ENCODE measurements at regions not wholly inside any gene's neighbourhood (a gene's known extent, or its start where the extent isn't known, plus 50 kb on each side); places are given as distances from the start of the nearest gene placed in this dataset.

- no peaks in the 10 kb centered on the region; the same call in 1 of the 2 replicates for H3K4me1 ChIP-seq (ENCODE audit: control insufficient read depth, insufficient read depth, low read length)
- no peaks in the 10 kb centered on the region for H3K9me3 ChIP-seq (ENCODE audit: control insufficient read depth, insufficient read depth, low read length)
- no peak overlapping the region for H3K4me3 ChIP-seq (ENCODE audit: low read length)
- WGBS (ENCODE audit: insufficient coverage, insufficient read length), result no CpG with 5 or more reads among the region's 19 CpGs
- no peak overlapping the region for H3K27ac ChIP-seq (ENCODE audit: low read length)
- no peak for DNase-seq (ENCODE audit: low read depth, low spot score)
- H3K27me3 ChIP-seq (ENCODE audit: control insufficient read depth, insufficient read depth, low read length), result no peaks in the 10 kb centered on the region
- no peaks in the 10 kb centered on the region for H3K36me3 ChIP-seq (ENCODE audit: control insufficient read depth, insufficient read depth, low read length)
Observed at GRCh38 chr16:86663685-86664521, 85.6 kb downstream of the FOXL1 start.

GRCh38 chr16:86664522-86665318, 86.4 kb downstream of the FOXL1 start:
- Histone ChIP-seq H3K4me1 (ENCODE audit: control insufficient read depth, insufficient read depth, low read length) (no peaks in the 10 kb centered on the region; the same call in none of the 2 replicates), H3K36me3 (ENCODE audit: control insufficient read depth, insufficient read depth, low read length) (no peaks in the 10 kb centered on the region), H3K9me3 (ENCODE audit: control insufficient read depth, insufficient read depth, low read length) (no peaks in the 10 kb centered on the region), H3K4me3 (ENCODE audit: low read length) (no peak overlapping the region), H3K27ac (ENCODE audit: low read length) (no peak overlapping the region), H3K27me3 (ENCODE audit: control insufficient read depth, insufficient read depth, low read length) (no peaks in the 10 kb centered on the region)
- no peak for DNase-seq (ENCODE audit: low read depth, low spot score)
- WGBS (ENCODE audit: insufficient coverage, insufficient read length), result no CpG with 5 or more reads among the region's 11 CpGs

GRCh38 chr16:86665319-86665675, 86.9 kb downstream of the FOXL1 start:
- Histone ChIP-seq H3K4me3 (ENCODE audit: low read length) (no peak overlapping the region), H3K36me3 (ENCODE audit: control insufficient read depth, insufficient read depth, low read length) (no peaks in the 10 kb centered on the region), H3K27ac (ENCODE audit: low read length) (no peak overlapping the region), H3K9me3 (ENCODE audit: control insufficient read depth, insufficient read depth, low read length) (no peaks in the 10 kb centered on the region), H3K4me1 (ENCODE audit: control insufficient read depth, insufficient read depth, low read length) (no peaks in the 10 kb centered on the region; the same call in none of the 2 replicates), H3K27me3 (ENCODE audit: control insufficient read depth, insufficient read depth, low read length) (no peaks in the 10 kb centered on the region)
- WGBS (ENCODE audit: insufficient coverage, insufficient read length), result no CpG with 5 or more reads among the region's 2 CpGs
- no peak for DNase-seq (ENCODE audit: low read depth, low spot score)

- Histone ChIP-seq H3K4me3 (ENCODE audit: low read length) (no peak overlapping the region), H3K4me1 (ENCODE audit: control insufficient read depth, insufficient read depth, low read length) (no peaks in the 10 kb centered on the region; the same call in none of the 2 replicates), H3K27me3 (ENCODE audit: control insufficient read depth, insufficient read depth, low read length) (no peaks in the 10 kb centered on the region), H3K9me3 (ENCODE audit: control insufficient read depth, insufficient read depth, low read length) (no peaks in the 10 kb centered on the region), H3K36me3 (ENCODE audit: control insufficient read depth, insufficient read depth, low read length) (no peaks in the 10 kb centered on the region), H3K27ac (ENCODE audit: low read length) (no peak overlapping the region)
- DNase-seq (ENCODE audit: low read depth, low spot score), result no peak
- no CpG with 5 or more reads among the region's 3 CpGs for WGBS (ENCODE audit: insufficient coverage, insufficient read length)
Observed at GRCh38 chr16:86665929-86666328, 87.6 kb downstream of the FOXL1 start.

- no peaks in the 10 kb centered on the region; the same call in none of the 2 replicates for H3K4me1 ChIP-seq (ENCODE audit: control insufficient read depth, insufficient read depth, low read length)
- no CpG with 5 or more reads among the region's 3 CpGs for WGBS (ENCODE audit: insufficient coverage, insufficient read length)
- no peaks in the 10 kb centered on the region for H3K36me3 ChIP-seq (ENCODE audit: control insufficient read depth, insufficient read depth, low read length)
- no peak overlapping the region for H3K27ac ChIP-seq (ENCODE audit: low read length)
- no peaks in the 10 kb centered on the region for H3K9me3 ChIP-seq (ENCODE audit: control insufficient read depth, insufficient read depth, low read length)
- no peak overlapping the region for H3K4me3 ChIP-seq (ENCODE audit: low read length)
- H3K27me3 ChIP-seq (ENCODE audit: control insufficient read depth, insufficient read depth, low read length), result no peaks in the 10 kb centered on the region
- no peak for DNase-seq (ENCODE audit: low read depth, low spot score)
Observed at GRCh38 chr16:86667035-86667434, 88.7 kb downstream of the FOXL1 start.

GRCh38 chr16:86668136-86668910, 90.0 kb downstream of the FOXL1 start:
- no peak for DNase-seq (ENCODE audit: low read depth, low spot score)
- Histone ChIP-seq H3K27me3 (ENCODE audit: control insufficient read depth, insufficient read depth, low read length) (no peaks in the 10 kb centered on the region), H3K27ac (ENCODE audit: low read length) (no peak overlapping the region), H3K9me3 (ENCODE audit: control insufficient read depth, insufficient read depth, low read length) (no peaks in the 10 kb centered on the region), H3K36me3 (ENCODE audit: control insufficient read depth, insufficient read depth, low read length) (no peaks in the 10 kb centered on the region), H3K4me3 (ENCODE audit: low read length) (no peak overlapping the region), H3K4me1 (ENCODE audit: control insufficient read depth, insufficient read depth, low read length) (no peaks in the 10 kb centered on the region; the same call in none of the 2 replicates)
- no CpG with 5 or more reads among the region's 8 CpGs for WGBS (ENCODE audit: insufficient coverage, insufficient read length)

- DNase-seq (ENCODE audit: low read depth, low spot score), result no peak
- H3K9me3 ChIP-seq (ENCODE audit: control insufficient read depth, insufficient read depth, low read length), result no peaks in the 10 kb centered on the region
- no CpG with 5 or more reads among the region's 10 CpGs for WGBS (ENCODE audit: insufficient coverage, insufficient read length)
- no peak overlapping the region for H3K27ac ChIP-seq (ENCODE audit: low read length)
- no peaks in the 10 kb centered on the region for H3K36me3 ChIP-seq (ENCODE audit: control insufficient read depth, insufficient read depth, low read length)
- no peaks in the 10 kb centered on the region for H3K27me3 ChIP-seq (ENCODE audit: control insufficient read depth, insufficient read depth, low read length)
- no peak overlapping the region for H3K4me3 ChIP-seq (ENCODE audit: low read length)
- H3K4me1 ChIP-seq (ENCODE audit: control insufficient read depth, insufficient read depth, low read length), result no peaks in the 10 kb centered on the region; the same call in none of the 2 replicates
Observed at GRCh38 chr16:86669285-86669805, 91.0 kb downstream of the FOXL1 start.

- no peaks in the 10 kb centered on the region for H3K36me3 ChIP-seq (ENCODE audit: control insufficient read depth, insufficient read depth, low read length)
- DNase-seq (ENCODE audit: low read depth, low spot score), result no peak
- WGBS (ENCODE audit: insufficient coverage, insufficient read length), result no CpG with 5 or more reads among the region's 30 CpGs
- no peak overlapping the region for H3K27ac ChIP-seq (ENCODE audit: low read length)
- no peaks in the 10 kb centered on the region for H3K9me3 ChIP-seq (ENCODE audit: control insufficient read depth, insufficient read depth, low read length)
- H3K27me3 ChIP-seq (ENCODE audit: control insufficient read depth, insufficient read depth, low read length), result no peaks in the 10 kb centered on the region
- no peak overlapping the region for H3K4me3 ChIP-seq (ENCODE audit: low read length)
- H3K4me1 ChIP-seq (ENCODE audit: control insufficient read depth, insufficient read depth, low read length), result no peaks in the 10 kb centered on the region; the same call in none of the 2 replicates
Observed at GRCh38 chr16:86669937-86670749, 91.8 kb downstream of the FOXL1 start.

GRCh38 chr16:86670750-86671234, 92.4 kb downstream of the FOXL1 start:
- H3K9me3 ChIP-seq (ENCODE audit: control insufficient read depth, insufficient read depth, low read length), result no peaks in the 10 kb centered on the region
- H3K4me3 ChIP-seq (ENCODE audit: low read length), result no peak overlapping the region
- no peaks in the 10 kb centered on the region; the same call in none of the 2 replicates for H3K4me1 ChIP-seq (ENCODE audit: control insufficient read depth, insufficient read depth, low read length)
- H3K27me3 ChIP-seq (ENCODE audit: control insufficient read depth, insufficient read depth, low read length), result no peaks in the 10 kb centered on the region
- WGBS (ENCODE audit: insufficient coverage, insufficient read length), result no CpG with 5 or more reads among the region's 11 CpGs
- no peak overlapping the region for H3K27ac ChIP-seq (ENCODE audit: low read length)
- no peak for DNase-seq (ENCODE audit: low read depth, low spot score)
- H3K36me3 ChIP-seq (ENCODE audit: control insufficient read depth, insufficient read depth, low read length), result no peaks in the 10 kb centered on the region

Data from iPS DF 6.9 (cell line).